Neuron (in vitro differentiated cells): ENCODE measurements at regions not wholly inside any gene's neighbourhood (a gene's known extent, or its start where the extent isn't known, plus 50 kb on each side); places are given as distances from the start of the nearest gene placed in this dataset.

Experiments used
- H2AFZ ChIP-seq: one replicate; pipeline ENCODE4 v1.6.1; 2013; ENCODE audit warnings: low read depth, mild to moderate bottlenecking, inconsistent platforms, low read length, moderate library complexity
- H3K27me3 ChIP-seq: one replicate; pipeline ENCODE4 v1.6.1; 2013; ENCODE audit warnings: low read length; ENCODE audit not compliant: insufficient read depth
- H3K36me3 ChIP-seq: one replicate; pipeline ENCODE4 v1.6.1; 2013; ENCODE audit warnings: low read length; ENCODE audit not compliant: insufficient read depth
- H3K4me1 ChIP-seq: one replicate; pipeline ENCODE4 v1.6.1; 2013; ENCODE audit warnings: low read length; ENCODE audit not compliant: insufficient read depth
- H3K4me3 ChIP-seq: 2 replicates; pipeline ENCODE4 v1.5.1; 2013; ENCODE audit warnings: mild to moderate bottlenecking, low read length, moderate library complexity
- H3K9me3 ChIP-seq: one replicate; pipeline ENCODE4 v1.6.1; 2013; ENCODE audit warnings: low read length

DNA sequence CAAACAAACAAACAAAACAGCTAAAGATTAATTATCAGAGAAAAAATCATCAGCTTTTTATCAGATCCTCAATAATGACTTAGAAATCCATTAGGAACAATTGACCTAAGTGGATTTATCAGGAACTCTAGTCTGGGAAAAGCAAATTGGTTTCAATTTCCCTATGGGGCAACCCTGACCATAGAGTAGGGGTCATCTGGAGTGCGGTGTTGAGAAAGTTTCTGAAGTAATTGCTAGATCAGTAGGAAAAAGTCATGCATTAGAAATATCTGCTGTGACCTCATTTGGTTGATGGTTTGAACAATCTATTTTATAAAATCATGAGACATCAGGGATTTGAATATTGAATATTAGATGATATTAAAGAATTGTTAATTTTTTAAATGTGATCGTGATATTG lies 507.9 kb downstream of the TXNL1 start:
- no peaks in the 10 kb centered on the region for H3K36me3 ChIP-seq
- no peaks in the 10 kb centered on the region for H3K9me3 ChIP-seq
- no peak overlapping the region for H2AFZ ChIP-seq
- H3K4me1 ChIP-seq: no peaks in the 10 kb centered on the region
- no peaks in the 10 kb centered on the region for H3K27me3 ChIP-seq
- H3K4me3 ChIP-seq: no peak overlapping the region

DNA sequence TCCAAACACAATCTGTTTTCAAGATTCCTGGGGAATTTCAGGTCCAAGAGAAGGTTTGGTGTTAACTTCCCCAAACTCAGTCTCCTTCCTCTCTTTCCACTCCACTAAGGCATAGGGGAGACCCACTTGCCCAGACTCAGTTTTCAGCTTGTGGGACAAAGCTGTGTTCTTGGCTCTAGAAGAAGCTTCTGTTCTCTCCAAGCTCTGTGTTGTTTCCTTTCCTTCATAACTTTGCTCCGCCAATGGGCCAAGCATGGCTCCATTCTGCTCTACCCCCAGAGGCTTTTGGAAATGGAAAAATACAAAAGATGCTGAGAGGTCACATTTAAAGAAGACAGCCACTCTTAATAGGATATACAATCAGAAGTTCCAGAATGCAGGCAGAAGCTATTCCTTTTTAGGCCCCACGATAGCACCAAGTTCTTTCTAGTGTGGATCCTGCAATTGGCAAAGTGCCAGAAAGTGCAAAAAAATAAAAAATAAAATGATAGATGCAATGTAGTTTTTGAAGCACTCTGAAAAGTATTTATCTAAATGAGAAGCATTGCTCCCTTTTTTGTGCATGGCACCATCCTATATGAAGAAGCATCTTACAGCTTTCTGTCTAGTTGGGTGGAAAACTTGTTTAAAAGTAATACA lies 510.1 kb downstream of the TXNL1 start:
- no peaks in the 10 kb centered on the region for H3K27me3 ChIP-seq
- no peaks in the 10 kb centered on the region for H3K9me3 ChIP-seq
- H3K4me1 ChIP-seq: no peaks in the 10 kb centered on the region

DNA sequence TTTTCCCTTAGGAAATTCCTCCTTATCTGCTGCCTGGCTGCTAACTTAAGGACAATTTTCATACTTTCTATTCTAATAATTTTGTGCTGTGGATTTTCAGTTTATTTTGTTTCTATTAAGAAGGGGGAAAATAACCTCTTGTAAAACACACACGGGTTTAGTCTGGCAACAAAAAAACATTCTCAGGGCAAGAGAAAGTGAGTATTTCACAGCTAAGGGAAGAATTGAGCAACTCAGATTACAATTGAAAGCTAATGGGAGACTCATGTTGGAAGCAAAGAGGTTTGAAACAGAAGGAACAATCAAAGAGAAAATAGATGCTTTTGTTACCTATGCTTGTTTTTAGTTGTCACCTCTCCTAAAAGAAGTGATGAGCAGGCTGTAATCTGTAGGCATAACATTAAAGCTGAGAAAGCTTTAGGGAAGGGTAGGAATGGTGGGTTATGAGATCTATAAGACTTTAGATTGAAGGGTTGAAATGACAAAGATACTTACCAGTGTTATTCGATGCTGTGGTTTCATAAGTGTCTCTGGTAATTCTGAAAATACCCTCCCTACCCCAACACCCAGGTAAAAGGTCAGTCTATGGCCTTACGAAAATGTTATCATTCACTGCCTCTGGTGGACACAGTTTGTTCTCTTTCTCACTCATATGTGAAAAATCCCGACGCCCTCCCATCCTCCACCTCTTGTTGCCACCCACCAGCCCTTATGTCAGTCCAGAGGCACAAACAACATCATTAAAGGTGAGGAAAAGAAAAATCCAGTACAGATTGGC lies 510.9 kb downstream of the TXNL1 start:
- no peak overlapping the region for H2AFZ ChIP-seq
- H3K9me3 ChIP-seq: no peaks in the 10 kb centered on the region
- H3K36me3 ChIP-seq: no peaks in the 10 kb centered on the region
- no peaks in the 10 kb centered on the region for H3K27me3 ChIP-seq
- no peaks in the 10 kb centered on the region for H3K4me1 ChIP-seq
- no peak overlapping the region for H3K4me3 ChIP-seq

More for the DNA sequence above, 510.1 kb downstream of the TXNL1 start:
- Histone ChIP-seq H2AFZ (no peak overlapping the region), H3K36me3 (no peaks in the 10 kb centered on the region), H3K4me3 (no peak overlapping the region)

DNA sequence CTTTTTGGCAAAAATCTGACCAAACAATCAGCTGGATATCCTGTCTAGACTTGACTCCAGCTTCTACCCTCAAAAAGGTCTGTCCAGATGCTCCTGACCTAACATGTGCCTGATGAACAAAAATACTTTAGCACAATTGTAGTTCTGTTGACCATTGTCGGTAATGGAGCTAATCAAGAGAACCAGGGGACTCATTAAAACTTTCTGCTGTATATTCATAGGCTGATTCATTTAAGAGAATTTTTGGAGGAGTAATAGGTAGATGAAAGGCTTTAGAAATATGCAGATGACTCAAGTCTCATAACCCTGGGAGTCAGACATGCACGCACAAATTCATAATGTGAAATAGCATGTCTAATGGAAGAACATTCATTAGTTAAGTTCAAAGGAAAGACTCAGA lies 514.2 kb downstream of the TXNL1 start:
- no peaks in the 10 kb centered on the region for H3K4me1 ChIP-seq
- no peak overlapping the region for H2AFZ ChIP-seq
- no peaks in the 10 kb centered on the region for H3K9me3 ChIP-seq

DNA sequence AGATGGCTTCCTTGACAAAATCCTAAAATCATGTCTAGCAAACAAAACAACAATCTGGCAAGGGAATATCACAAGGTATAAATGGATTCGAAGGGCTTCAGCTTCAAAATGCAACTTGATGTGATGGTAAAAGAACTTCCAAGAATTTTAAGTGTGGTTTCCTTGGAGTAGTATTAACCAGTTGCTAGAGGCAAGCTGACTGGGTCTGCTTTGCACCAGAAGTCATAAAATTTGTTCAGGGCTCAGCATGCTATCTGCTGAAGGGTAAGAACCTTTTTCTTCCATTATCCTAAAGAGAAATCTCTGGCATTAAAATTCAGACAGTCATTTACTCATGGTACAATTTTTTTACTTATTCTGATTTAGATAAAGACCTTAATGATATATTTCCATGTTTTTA lies 516.7 kb downstream of the TXNL1 start:
- Histone ChIP-seq H3K9me3 (no peaks in the 10 kb centered on the region), H3K27me3 (no peaks in the 10 kb centered on the region), H3K36me3 (no peaks in the 10 kb centered on the region), H3K4me3 (no peak overlapping the region), H3K4me1 (peaks cover 4% of the 10 kb centered on the region), H2AFZ (no peak overlapping the region)

More for the DNA sequence above, 514.2 kb downstream of the TXNL1 start:
- Histone ChIP-seq H3K36me3 (no peaks in the 10 kb centered on the region), H3K4me3 (no peak overlapping the region), H3K27me3 (no peaks in the 10 kb centered on the region)

DNA sequence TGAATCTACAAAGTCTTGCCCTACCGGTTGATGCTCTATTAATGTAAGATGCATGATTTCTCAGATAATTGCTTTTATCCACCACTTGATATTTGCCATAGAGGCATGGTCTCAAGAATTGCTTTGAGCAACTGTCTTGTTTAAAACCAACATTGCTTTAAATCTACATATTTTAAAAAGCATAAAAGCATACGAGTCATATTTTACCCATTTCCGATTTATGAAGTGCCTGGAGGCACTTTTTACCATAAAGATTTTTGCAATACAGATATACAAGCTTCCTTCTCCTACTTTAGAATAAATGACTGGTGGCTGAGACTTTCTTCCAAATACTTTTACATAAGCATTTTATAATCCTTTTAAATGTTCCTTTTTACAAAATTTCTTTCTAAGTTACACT lies 517.6 kb downstream of the TXNL1 start:
- Histone ChIP-seq H3K4me3 (no peak overlapping the region), H2AFZ (no peak overlapping the region), H3K4me1 (peaks cover 4% of the 10 kb centered on the region), H3K36me3 (no peaks in the 10 kb centered on the region), H3K9me3 (no peaks in the 10 kb centered on the region), H3K27me3 (no peaks in the 10 kb centered on the region)

DNA sequence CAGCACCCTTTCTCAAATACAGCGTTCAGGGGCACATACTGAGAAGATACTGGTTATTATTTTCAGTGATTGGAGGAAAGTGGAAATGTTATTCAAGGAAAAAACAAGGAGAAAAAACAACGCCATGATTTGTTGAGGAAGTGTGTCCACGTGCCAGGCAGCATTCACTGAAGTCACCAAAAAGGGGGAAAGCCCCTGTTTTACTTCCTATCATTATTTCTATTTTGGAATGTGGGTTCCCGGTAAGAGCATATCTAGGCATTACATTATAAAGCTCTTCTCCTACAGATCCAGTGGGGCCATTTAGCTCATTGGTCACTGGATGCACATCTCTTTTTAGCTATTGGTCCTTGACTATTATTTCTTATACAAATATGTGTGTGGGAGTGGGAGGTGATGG lies 518.7 kb downstream of the TXNL1 start:
- Histone ChIP-seq H3K36me3 (no peaks in the 10 kb centered on the region), H3K9me3 (no peaks in the 10 kb centered on the region), H3K27me3 (no peaks in the 10 kb centered on the region), H3K4me1 (peaks cover 4% of the 10 kb centered on the region), H2AFZ (no peak overlapping the region), H3K4me3 (no peak overlapping the region)

DNA sequence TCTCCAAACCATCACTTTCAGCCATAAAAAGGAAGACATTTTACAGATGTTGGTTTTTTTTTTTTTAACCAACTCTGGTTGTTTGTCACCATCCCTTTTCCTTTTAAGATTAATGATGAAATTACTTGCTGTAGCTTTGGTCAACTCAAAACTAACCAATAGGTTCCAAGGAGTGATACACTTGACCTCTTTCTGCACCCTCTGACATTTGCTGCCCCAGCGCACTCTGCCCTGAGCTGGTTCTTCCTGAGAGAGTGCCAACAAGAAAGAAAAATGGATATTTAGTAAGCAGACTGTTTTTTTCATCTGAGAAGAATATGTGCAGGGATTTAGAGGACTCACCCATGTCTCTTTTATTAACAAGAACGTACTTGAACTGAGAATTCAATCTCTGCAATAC lies 520.0 kb downstream of the TXNL1 start:
- Histone ChIP-seq H3K9me3 (no peaks in the 10 kb centered on the region), H2AFZ (no peak overlapping the region), H3K27me3 (no peaks in the 10 kb centered on the region), H3K36me3 (no peaks in the 10 kb centered on the region), H3K4me3 (no peak overlapping the region), H3K4me1 (peaks cover 4% of the 10 kb centered on the region)

DNA sequence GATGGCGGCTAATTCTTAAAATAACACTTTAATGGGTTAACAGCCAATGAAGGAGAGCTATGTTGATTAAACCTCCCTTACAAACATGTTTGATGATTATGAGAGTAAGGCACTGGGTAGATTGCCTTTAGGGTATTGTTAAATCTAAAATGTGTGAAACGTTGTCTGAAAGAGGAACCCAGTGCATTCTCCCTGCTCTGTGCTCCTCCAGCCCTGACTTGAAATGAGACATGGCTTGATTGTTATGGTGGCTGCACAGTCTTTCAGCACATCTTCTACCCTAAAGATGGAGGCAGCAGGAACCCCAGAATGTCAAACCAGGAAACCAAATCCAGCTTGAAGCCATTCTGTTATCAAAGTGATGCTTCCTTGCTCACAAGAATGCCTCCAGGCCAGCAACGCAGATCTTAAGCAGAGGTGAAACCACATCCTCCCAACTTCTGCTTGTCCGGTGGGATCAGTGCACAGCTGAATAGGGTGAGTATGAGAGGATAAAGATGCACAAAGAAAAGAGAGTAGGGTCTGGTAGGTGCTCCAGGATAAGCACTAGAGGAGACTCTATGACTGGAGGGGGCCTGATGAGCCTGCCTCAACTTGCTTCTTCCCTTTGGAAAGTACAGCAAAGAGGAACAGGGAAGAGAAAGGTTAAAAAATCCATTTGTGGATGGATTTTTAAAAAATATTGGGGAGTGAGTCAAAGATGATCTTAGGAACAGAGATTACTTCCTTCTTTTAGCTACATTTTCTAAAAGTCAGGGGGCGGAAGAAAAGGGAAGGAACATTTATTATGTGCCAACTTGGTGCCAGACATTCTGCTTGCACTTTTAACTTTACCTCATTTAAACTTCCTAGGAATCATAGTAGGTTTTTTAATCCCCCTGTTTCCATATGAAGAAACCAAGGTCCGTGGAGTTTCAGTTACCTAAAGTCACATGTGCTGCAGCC lies 523.0 kb downstream of the TXNL1 start:
- H3K4me1 ChIP-seq: peaks cover 4% of the 10 kb centered on the region
- H3K27me3 ChIP-seq: no peaks in the 10 kb centered on the region
- no peak overlapping the region for H2AFZ ChIP-seq
- H3K9me3 ChIP-seq: no peaks in the 10 kb centered on the region
- no peak overlapping the region for H3K4me3 ChIP-seq
- no peaks in the 10 kb centered on the region for H3K36me3 ChIP-seq

DNA sequence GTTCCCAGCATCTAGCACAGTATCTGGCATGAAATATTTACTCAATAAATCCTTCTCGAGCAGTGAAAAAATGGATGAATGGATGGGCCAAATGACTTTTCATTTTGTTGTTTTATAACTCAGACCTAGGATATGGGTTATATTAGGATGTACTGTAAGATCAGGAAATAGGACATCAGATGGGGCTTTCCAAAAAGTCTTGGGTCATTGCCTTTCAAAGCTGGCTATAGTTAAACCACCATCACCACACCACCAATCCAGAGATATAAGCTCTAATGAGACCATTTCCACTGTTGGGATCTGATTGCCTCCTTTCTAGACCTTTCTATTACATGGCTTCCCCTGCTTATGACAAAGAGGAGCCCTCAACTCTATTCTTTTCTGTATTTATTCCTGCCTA lies 525.0 kb upstream of the TCF4 start:
- Histone ChIP-seq H2AFZ (peak overlapping the region; percentile 26), H3K9me3 (no peaks in the 10 kb centered on the region), H3K27me3 (no peaks in the 10 kb centered on the region), H3K36me3 (no peaks in the 10 kb centered on the region), H3K4me3 (no peak overlapping the region), H3K4me1 (peaks cover 1% of the 10 kb centered on the region)

DNA sequence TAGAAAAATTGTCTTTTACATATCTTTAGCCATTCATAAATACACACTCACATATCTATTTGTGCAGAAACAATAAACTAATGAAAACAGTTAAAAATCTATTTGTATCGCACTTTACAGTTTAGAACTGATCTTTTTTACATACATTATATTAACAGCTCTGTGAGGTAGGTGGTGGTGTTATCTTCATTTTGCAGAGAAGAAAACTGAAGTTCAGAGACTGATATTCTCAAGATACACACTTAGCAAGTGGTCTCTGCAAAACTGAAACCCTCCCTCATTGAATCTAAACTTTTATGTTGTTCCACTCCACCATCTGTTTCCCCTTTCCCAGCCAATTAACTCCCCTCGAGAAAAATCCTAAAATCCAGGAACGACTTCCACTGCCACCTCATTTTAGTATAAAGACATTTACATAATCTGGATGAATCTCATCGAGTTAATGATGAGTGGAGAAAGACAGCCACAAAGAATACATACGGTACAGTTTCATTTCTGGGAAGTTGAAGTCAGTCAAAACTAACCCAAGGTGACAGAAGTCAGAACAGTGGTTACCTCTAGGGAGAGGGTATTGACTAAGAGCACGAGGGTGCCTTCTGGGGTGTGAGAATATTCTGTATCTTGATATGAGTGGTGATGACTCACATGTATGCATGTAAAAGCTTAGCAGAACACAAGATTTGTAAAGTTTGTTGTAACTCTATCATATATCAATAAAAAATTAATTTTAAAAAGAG lies 524.2 kb upstream of the TCF4 start:
- H3K9me3 ChIP-seq: no peaks in the 10 kb centered on the region
- H2AFZ ChIP-seq: no peak overlapping the region
- H3K36me3 ChIP-seq: no peaks in the 10 kb centered on the region
- no peak overlapping the region for H3K4me3 ChIP-seq
- peaks cover 9% of the 10 kb centered on the region for H3K4me1 ChIP-seq
- H3K27me3 ChIP-seq: no peaks in the 10 kb centered on the region

DNA sequence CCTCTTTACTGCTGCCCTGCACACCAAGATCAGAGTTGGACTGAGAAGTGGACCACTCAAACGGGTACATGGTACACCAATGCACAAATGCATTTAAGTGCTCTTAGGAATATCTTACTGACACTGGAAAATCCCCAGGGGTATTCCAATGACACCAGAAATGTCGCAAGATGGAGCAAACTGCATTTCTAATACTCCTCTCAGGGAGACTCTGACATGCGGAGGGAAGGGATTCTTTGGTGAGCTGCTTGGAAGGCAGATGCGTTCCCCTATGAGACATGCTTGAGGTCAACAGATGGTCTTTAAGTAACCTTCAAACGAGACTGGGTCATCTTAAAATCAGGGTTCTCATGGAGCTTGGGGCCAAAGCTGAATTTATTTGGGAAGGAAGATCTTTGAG lies 521.8 kb upstream of the TCF4 start:
- Histone ChIP-seq H3K4me1 (peaks cover 16% of the 10 kb centered on the region), H3K27me3 (no peaks in the 10 kb centered on the region), H3K4me3 (no peak overlapping the region), H3K9me3 (no peaks in the 10 kb centered on the region), H2AFZ (no peak overlapping the region), H3K36me3 (no peaks in the 10 kb centered on the region)
